ENCODE measurements at regions not wholly inside any gene's neighbourhood (a gene's known extent, or its start where the extent isn't known, plus 50 kb on each side); places are given as distances from the start of the nearest gene placed in this dataset.

DNA sequence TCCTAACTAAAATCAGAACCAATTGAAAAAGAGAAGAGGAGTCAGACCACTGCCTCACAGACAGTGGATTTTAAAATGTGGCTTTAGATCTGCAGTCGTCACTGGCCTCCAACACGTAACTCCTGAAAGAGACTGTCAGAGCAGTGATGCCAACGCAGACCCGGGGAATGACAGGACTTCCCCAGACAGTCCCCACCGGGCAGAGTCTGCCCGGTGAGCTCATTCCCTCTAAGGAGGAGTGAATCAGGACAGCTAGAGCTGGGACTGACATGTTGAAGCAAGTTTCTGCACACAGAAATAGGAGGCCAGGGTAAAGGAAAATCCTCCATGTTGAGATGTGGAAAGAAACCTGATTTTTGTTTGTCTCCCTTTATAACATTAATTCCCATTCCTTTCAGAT lies 105.0 kb downstream of the TES start:
- Histone ChIP-seq H3K4me3 (ENCODE audit: low read depth, low read length, poor library complexity, severe bottlenecking) (no peak overlapping the region), H3K27ac (ENCODE audit: low read depth, low read length, poor library complexity, severe bottlenecking) (peak overlapping the region; percentile 2), H3K36me3 (ENCODE audit: insufficient read depth, low read length, poor library complexity, severe bottlenecking) (no peaks in the 10 kb centered on the region), H3K4me1 (ENCODE audit: insufficient read depth, low read length, poor library complexity, severe bottlenecking) (peaks cover 28% of the 10 kb centered on the region), H3K9me3 (ENCODE audit: low read depth, low read length, poor library complexity, severe bottlenecking) (peaks cover 12% of the 10 kb centered on the region), H3K27me3 (replicated peaks; ENCODE audit: insufficient read depth, low read depth, low read length, poor library complexity) (no peaks in the 10 kb centered on the region)
- no peak for DNase-seq (ENCODE audit: low spot score)
- TF ChIP-seq EZH2 (IDR thresholded peaks at IDR 0.05; ENCODE audit: borderline replicate concordance, low read depth, low read length, poor library complexity, severe bottlenecking) = no peak
- TF ChIP-seq, protein P1, sequence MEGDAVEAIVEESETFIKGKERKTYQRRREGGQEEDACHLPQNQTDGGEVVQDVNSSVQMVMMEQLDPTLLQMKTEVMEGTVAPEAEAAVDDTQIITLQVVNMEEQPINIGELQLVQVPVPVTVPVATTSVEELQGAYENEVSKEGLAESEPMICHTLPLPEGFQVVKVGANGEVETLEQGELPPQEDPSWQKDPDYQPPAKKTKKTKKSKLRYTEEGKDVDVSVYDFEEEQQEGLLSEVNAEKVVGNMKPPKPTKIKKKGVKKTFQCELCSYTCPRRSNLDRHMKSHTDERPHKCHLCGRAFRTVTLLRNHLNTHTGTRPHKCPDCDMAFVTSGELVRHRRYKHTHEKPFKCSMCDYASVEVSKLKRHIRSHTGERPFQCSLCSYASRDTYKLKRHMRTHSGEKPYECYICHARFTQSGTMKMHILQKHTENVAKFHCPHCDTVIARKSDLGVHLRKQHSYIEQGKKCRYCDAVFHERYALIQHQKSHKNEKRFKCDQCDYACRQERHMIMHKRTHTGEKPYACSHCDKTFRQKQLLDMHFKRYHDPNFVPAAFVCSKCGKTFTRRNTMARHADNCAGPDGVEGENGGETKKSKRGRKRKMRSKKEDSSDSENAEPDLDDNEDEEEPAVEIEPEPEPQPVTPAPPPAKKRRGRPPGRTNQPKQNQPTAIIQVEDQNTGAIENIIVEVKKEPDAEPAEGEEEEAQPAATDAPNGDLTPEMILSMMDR (conservative IDR thresholded peaks at IDR 0.05; ENCODE audit: low read depth, low read length) = no peak
- no TSS peak for BruUV-seq (replicated peaks)
- ChIA-PET CTCF (no interaction called here), POLR2A (ENCODE audit: low non-redundant PET) (no interaction called here)
- intact Hi-C loops (cut with micrococcal nuclease; ENCODE audit: unreplicated experiment) = no loop called here

DNA sequence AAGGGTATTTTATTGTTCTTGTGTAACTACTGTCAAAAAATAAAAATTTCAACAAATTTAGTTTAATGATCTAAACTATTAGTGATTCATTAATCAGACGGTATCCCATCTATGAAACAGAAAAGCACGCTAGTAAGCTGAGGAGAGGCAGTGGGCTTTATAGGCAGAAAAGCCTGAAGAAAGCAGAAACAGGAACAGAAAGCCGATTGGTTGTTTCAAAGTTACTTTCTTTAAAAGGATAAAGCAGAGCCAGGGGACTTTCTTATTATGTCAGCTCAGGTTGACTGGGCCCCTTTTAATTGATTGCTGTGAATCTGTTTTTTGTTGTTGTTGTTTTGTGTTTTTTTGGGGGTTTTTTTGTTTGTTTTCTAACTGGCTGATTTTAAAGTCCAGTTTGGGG lies 105.5 kb downstream of the TES start:
- Histone ChIP-seq H3K4me3 (ENCODE audit: low read depth, low read length, poor library complexity, severe bottlenecking) (no peak overlapping the region), H3K9me3 (ENCODE audit: low read depth, low read length, poor library complexity, severe bottlenecking) (peaks cover 15% of the 10 kb centered on the region), H3K4me1 (ENCODE audit: insufficient read depth, low read length, poor library complexity, severe bottlenecking) (peaks cover 28% of the 10 kb centered on the region), H3K27ac (ENCODE audit: low read depth, low read length, poor library complexity, severe bottlenecking) (peak overlapping the region; percentile 70), H3K27me3 (replicated peaks; ENCODE audit: insufficient read depth, low read depth, low read length, poor library complexity) (no peaks in the 10 kb centered on the region), H3K36me3 (ENCODE audit: insufficient read depth, low read length, poor library complexity, severe bottlenecking) (no peaks in the 10 kb centered on the region)
- no peak for TF ChIP-seq EZH2 (IDR thresholded peaks at IDR 0.05; ENCODE audit: borderline replicate concordance, low read depth, low read length, poor library complexity, severe bottlenecking)
- TF ChIP-seq, protein P1 (conservative IDR thresholded peaks at IDR 0.05; ENCODE audit: low read depth, low read length) = no peak
- no TSS peak for BruUV-seq (replicated peaks)
- CTCF ChIA-PET = no interaction called here
- POLR2A ChIA-PET (ENCODE audit: low non-redundant PET) = no interaction called here
- intact Hi-C loops (cut with micrococcal nuclease; ENCODE audit: unreplicated experiment) = no loop called here
- no peak for DNase-seq (ENCODE audit: low spot score)

DNA sequence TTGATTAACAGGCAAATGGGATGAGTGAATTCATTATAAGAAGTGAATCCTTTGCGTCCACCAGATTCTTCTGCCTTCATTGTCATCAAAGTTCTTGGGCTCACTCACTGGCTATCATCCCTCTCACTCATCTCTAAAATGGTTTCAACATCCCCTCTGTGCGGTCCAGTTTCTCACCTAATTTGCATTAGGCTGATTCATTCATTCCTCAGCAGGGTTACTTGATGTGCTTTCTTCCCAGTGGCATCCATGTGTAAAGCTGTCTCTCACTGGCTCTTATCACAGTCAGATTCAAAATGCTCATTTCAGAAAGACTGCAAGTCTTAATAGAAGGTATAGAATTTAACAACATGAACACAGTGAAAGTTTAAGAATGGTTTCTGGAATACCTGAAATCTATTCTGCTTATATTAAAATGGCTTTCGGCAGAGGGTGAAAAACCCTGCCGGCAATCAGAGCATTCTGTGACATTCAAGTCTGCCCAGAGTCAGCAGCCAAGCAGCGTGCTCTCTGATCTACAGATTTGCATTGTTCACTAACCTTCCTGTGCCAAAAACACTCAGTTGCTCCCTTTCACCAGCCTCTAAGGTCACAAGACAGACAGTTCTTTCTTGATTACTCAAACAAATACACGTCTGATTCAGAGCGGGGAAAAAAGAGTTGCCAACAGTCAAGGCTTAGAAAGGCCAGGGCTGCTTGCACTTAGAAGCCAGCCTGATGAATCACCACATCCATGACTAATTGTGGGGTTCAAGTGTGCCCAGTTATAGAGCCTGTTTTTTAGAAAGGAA lies 106.7 kb downstream of the TES start:
- POLR2A ChIA-PET (ENCODE audit: low non-redundant PET) = interaction anchor here (0.5 kb wide), 1 partner anchor 120 kb away, joined by 6 read pairs; no protein-coding TSS in a partner anchor
- Histone ChIP-seq H3K4me3 (ENCODE audit: low read depth, low read length, poor library complexity, severe bottlenecking) (no peak overlapping the region), H3K27me3 (replicated peaks; ENCODE audit: insufficient read depth, low read depth, low read length, poor library complexity) (no peaks in the 10 kb centered on the region), H3K27ac (ENCODE audit: low read depth, low read length, poor library complexity, severe bottlenecking) (peak overlapping the region; percentile 70), H3K9me3 (ENCODE audit: low read depth, low read length, poor library complexity, severe bottlenecking) (peaks cover 15% of the 10 kb centered on the region), H3K36me3 (ENCODE audit: insufficient read depth, low read length, poor library complexity, severe bottlenecking) (no peaks in the 10 kb centered on the region), H3K4me1 (ENCODE audit: insufficient read depth, low read length, poor library complexity, severe bottlenecking) (peaks cover 29% of the 10 kb centered on the region)
- BruUV-seq (replicated peaks) = TSS peak; percentile 66
- CTCF ChIA-PET = no interaction called here
- TF ChIP-seq EZH2 (IDR thresholded peaks at IDR 0.05; ENCODE audit: borderline replicate concordance, low read depth, low read length, poor library complexity, severe bottlenecking) = no peak
- TF ChIP-seq, protein P1 (conservative IDR thresholded peaks at IDR 0.05; ENCODE audit: low read depth, low read length) = no peak
- DNase-seq (ENCODE audit: low spot score) = peak; percentile 88
- intact Hi-C loops (cut with micrococcal nuclease; ENCODE audit: unreplicated experiment) = no loop called here

Data from A673 (cell line).